Hypothalamus (tissue), 51 donors: ENCODE measurements at regions not wholly inside any gene's neighbourhood (a gene's known extent, or its start where the extent isn't known, plus 50 kb on each side); places are given as distances from the start of the nearest gene placed in this dataset.

Experiments
- DNase-seq, 51 donors: peaks; one replicate each; lab custom pipeline; 2025; lab: John Stamatoyannopoulos, UW

GRCh38 chr20:24339210-24339641, 130.2 kb upstream of the SYNDIG1 start:
- DNase-seq = no peak

- DNase-seq = no peak
Measured at GRCh38 chr20:24337551-24337950, 131.9 kb upstream of the SYNDIG1 start.

- DNase-seq = peak in 1 of 51 donors; percentile 1
Measured at GRCh38 chr20:24337069-24337468, 132.4 kb upstream of the SYNDIG1 start.

- no peak for DNase-seq
Measured at GRCh38 chr20:24334830-24335229, 134.6 kb upstream of the SYNDIG1 start.

DNA sequence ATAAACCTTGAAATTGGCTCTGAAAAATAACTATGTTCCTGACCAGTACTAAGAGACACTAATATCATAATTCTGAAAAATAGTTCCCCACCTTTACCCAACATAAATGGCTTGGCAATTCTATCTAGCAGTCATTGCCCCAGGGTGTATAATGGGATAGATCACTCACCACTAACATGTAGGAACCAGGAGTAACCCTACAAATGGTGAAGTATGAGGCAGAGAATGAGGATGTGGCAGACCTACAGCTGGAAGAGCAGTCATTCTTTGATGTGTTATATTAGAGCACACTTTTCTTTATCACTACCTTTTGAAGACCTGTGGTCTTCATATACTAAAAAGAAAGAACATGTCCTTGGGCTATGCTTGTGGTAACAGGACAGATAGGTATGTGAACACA, 136.5 kb upstream of the SYNDIG1 start:
- DNase-seq = no peak

DNA sequence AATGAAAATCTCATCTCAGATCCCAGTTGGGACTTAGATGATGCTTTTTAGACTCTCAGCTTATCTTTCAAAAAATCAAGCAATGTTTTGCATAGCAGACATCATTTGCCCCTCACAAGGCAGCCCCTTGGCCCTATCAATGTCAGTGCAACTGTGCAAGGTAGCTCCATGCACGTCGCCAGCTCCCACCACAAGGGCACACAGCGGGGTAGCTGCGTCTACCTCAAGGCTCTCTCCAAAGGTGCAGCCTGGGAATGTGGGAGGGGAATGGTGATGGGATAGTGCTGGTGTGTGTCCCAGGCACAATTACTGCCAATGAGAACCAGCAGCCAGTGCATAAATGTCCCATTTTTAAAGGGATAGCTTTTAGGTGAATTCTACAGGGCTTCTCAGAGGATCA, 137.5 kb upstream of the SYNDIG1 start:
- no peak for DNase-seq

DNA sequence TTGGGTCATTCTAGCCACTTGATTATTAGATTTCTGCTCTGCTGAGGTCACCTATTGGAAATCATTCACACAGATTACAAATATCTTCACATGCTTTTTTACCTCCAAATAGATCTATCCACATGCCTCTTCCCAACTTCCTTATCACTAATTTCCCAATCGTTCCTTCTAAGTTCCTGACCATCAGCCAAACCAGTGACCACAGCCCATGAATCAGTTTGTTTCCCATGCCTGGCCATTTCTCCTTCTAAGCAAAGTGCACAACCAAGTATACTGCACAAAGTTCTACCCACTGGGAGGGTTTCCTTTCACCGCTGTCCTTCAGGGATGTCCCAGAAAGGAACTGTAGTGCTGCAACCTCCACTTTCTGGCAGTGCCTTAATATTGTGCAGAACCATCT, 140.5 kb upstream of the SYNDIG1 start:
- DNase-seq = no peak

DNA sequence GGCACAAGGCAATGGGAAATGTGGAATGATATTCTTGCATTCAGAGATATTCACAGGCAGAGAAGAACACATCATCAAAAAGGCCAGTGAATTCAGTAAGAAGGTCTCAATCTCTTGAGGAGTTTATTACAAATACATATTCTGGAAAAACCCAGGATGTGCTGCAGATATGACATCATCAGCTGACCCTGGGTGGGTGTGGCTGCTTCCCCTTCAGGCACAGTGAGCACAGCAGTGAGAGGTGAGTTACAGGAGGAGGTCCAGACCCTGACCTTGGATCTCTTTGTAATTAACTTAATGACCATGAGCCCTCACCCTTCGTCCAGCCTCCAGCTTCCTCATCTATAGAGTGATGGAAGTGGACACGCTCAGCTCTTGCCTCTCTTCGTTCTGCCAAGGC, 147.5 kb upstream of the SYNDIG1 start:
- DNase-seq = no peak

- peak in 1 of 51 donors; percentile 7 for DNase-seq
Measured at GRCh38 chr20:24318569-24319352, 150.7 kb upstream of the SYNDIG1 start.

DNA sequence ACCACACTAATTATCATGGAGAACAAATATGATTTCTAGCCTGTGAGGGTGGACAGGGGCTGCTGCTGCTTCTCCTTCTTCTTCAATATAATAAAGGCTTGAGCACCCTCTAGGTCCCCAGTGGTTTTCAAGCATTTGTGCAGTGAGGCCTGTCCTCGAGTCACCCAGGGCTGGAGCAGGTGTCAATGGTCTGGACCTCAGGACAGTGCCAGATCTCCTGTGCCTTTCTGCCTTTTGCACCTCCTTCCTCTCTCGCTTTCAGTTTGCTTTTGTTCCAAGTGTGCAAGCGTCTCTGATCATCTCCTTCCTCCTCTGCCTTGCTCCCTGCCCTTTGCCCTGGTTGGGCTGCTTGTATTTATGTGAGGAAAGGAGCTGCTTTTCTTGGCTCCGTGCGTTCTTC, 152.2 kb upstream of the SYNDIG1 start:
- no peak for DNase-seq

- no peak for DNase-seq
Measured at GRCh38 chr20:24316731-24317130, 152.7 kb upstream of the SYNDIG1 start.

DNA sequence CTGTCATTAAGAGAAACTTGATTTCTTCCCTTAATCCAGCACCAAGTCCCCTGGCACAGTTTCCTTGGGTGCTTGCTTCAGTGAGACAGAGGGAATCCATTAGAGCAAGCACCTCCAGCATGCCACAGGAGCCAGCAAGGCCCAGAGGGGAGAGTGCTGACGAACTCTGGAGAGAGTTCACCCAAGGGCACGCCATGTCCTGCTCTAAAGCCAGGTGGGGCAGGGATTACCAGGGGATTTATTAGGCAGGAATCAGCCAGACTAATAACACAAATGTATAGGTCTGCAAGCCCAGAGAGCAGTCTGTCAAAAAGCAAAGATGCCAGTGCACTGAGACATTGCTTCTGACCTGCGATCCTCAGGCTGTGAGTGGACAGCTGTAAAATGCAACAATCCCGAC, 155.4 kb upstream of the SYNDIG1 start:
- no peak for DNase-seq

DNA sequence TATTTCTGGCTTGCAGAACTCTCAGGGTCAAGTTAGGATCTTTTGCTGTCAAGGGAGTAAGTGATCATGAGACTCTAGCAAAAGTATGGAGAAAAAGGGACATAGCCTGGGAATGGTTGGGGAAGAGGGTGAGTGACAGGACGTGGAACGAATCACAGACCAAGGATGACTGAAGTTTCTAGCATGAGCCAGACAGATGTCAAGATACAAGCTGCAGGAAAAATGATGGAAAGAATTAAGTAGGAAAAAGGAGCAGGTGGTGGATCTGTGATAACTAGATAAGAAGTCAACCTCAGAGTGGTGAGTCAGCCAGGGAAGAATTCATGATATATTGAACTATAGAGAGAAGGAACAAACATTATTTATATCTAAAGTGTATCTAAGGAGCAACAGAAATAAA, 159.8 kb upstream of the SYNDIG1 start:
- DNase-seq = no peak

DNA sequence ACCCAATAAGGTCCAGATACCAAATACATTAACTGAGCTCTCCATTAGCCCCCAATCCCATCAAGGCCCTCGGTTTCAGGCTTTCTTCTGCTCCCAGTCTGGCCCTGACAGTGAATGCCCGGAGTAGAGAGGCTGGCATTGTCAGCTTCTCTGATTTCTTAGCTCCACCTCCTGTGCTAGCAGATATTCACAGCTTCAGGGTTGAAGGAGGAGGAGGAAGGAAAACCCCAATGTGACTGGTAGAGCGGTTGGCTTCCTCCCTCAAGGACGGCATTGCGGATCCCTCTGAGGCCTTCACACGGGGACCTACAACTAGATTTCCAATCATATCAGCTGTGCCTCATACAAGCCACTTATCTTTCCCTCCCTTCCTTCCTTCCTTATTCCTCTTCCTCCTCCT, 164.1 kb upstream of the SYNDIG1 start:
- peak in 1 of 51 donors; percentile 13 for DNase-seq

GRCh38 chr20:24304291-24304690, 165.1 kb upstream of the SYNDIG1 start:
- DNase-seq = no peak

- peak in 19 of 51 donors; percentile 2 to 58 (median 25) for DNase-seq
Measured at GRCh38 chr20:24303393-24304170, 165.8 kb upstream of the SYNDIG1 start.

- DNase-seq = no peak
Measured at GRCh38 chr20:24297993-24298392, 171.4 kb upstream of the SYNDIG1 start.

DNA sequence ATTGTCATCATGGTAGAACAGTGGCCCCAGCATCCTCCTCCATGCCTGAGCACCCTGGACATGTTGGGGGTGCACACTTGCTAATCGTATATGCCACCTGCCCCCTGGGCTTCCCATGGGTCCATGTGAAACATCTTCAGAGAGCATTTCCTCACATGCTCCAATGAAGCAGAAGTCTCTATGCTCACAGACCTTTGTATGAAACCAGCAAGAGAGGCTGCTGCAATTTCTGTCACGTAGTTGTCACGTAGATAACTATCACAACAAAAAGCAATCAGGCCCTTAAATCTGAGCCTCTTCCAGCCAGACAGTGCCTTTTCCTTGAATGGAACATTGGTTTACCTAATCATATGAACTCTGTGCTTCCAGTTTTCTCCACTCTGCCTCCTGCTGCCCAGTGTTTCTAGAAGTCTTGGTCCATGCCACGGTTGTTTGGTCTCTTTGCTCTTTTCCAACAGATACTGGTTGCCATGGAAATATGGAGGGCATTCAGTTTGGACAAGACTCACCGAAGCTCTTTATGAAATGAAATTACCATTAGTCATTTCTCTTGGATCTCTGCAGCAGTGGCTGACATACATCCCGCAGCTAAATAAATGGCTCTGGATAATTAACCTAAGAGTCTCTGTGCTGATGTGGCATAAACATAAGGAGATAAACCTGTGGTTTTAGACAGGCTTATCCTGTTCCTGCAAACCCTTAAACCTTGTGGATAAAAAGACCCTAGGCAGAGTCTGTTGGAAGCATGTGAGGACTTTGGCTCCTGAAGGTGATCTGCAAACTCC, 172.8 kb upstream of the SYNDIG1 start:
- no peak for DNase-seq

DNA sequence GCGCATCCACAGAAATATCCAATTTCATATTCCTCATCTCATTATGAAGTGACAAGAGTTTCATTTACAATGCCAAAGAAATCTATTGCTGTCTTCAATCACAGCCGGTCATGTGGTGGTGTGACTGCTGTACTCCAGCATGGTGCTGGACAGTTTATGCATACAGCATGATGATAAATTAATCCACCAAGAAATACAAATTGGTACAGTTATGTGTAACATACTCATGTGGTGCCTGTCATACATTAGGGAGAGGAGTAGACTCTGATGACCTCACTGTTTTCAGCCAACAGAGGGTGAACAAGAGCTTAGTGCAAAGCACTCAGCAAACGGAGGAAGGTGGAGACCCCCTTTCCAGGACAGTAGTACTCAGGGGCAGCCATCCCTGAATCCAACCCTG, 178.4 kb upstream of the SYNDIG1 start:
- no peak for DNase-seq

- peak in 2 of 51 donors; percentile 2 to 15 for DNase-seq
Measured at GRCh38 chr20:24289737-24290481, 179.5 kb upstream of the SYNDIG1 start.
